Keratinocyte (primary cell): ENCODE measurements at regions not wholly inside any gene's neighbourhood (a gene's known extent, or its start where the extent isn't known, plus 50 kb on each side); places are given as distances from the start of the nearest gene placed in this dataset.

Source experiments
- DNase-seq: peaks from one replicate; pipeline ENCODE4 v3.0.0-alpha.2; 2011; ENCODE audit warnings: low read depth, missing footprints, low spot score
- FAIRE-seq: peaks from 2 replicates; lab custom pipeline; 2011; peaks lifted over from hg19 to GRCh38; lab: Jason Lieb, UNC
- H2AFZ ChIP-seq: 2 replicates; pipeline ENCODE4 v1.6.0; 2012; ENCODE audit warnings: low read length, control low read depth, inconsistent platforms; ENCODE audit not compliant: control insufficient read depth
- H3K27ac ChIP-seq: 2 replicates; pipeline ENCODE4 v1.5.1; 2011; ENCODE audit warnings: low read length; ENCODE audit not compliant: control insufficient read depth, insufficient read depth
- H3K27me3 ChIP-seq: 3 replicates; pipeline ENCODE4 v1.6.0; 2011; ENCODE audit warnings: low read length; ENCODE audit not compliant: control insufficient read depth, insufficient read depth; ENCODE audit errors: extremely low read depth
- H3K36me3 ChIP-seq, 2 experiments: 2 replicates in 1 of 2; 3 replicates in 1 of 2; pipeline ENCODE4 v1.5.1; 2011; ENCODE audit warnings: low read length in 2 of 2, mild to moderate bottlenecking in 1 of 2; ENCODE audit not compliant: control insufficient read depth in 2 of 2, insufficient read depth in 2 of 2; ENCODE audit errors: extremely low read depth in 1 of 2
- H3K4me1 ChIP-seq: 3 replicates; pipeline ENCODE4 v1.5.1; 2011; ENCODE audit warnings: low read length; ENCODE audit not compliant: control insufficient read depth, insufficient read depth; ENCODE audit errors: extremely low read depth
- H3K4me2 ChIP-seq: 3 replicates; pipeline ENCODE4 v1.6.0; 2011; ENCODE audit warnings: low read depth, low read length; ENCODE audit not compliant: control insufficient read depth, insufficient read depth; ENCODE audit errors: extremely low read depth
- H3K4me3 ChIP-seq, 3 experiments: fragments of 200-600 bp in 1 of 3; sonication (generic) in 1 of 3; 2 replicates in 2 of 3; 3 replicates in 1 of 3; pipeline ENCODE4 v1.5.1; 2011 to 2016; ENCODE audit warnings: low read length in 3 of 3, mild to moderate bottlenecking in 3 of 3, control low read depth in 2 of 3, inconsistent platforms in 1 of 3, low read depth in 1 of 3, mixed read lengths in 1 of 3, mixed run types in 1 of 3, moderate library complexity in 1 of 3; ENCODE audit not compliant: control insufficient read depth in 2 of 3, insufficient read depth in 2 of 3; ENCODE audit errors: extremely low read depth in 1 of 3
- H3K79me2 ChIP-seq: 2 replicates; pipeline ENCODE4 v1.6.0; 2012; ENCODE audit warnings: low read length; ENCODE audit not compliant: control insufficient read depth, insufficient read depth
- H3K9ac ChIP-seq: 3 replicates; pipeline ENCODE4 v1.6.0; 2011; ENCODE audit warnings: low read length; ENCODE audit not compliant: control insufficient read depth, insufficient read depth; ENCODE audit errors: extremely low read depth
- H3K9me1 ChIP-seq: 3 replicates; pipeline ENCODE4 v1.6.0; 2011; ENCODE audit warnings: low read length; ENCODE audit not compliant: control insufficient read depth, insufficient read depth; ENCODE audit errors: extremely low read depth
- H3K9me3 ChIP-seq: 2 replicates; pipeline ENCODE4 v1.5.1; 2012; ENCODE audit warnings: low read depth, low read length; ENCODE audit not compliant: control insufficient read depth
- H4K20me1 ChIP-seq: 3 replicates; pipeline ENCODE4 v1.6.0; 2011; ENCODE audit warnings: low read length; ENCODE audit not compliant: control insufficient read depth, insufficient read depth; ENCODE audit errors: extremely low read depth
- CTCF ChIP-seq, 3 experiments: IDR thresholded peaks in 1 of 3; conservative IDR thresholded peaks in 1 of 3; optimal IDR thresholded peaks in 1 of 3; 2 replicates in 2 of 3; 3 replicates in 1 of 3; pipeline versions ENCODE3 to v1.5.1; 2011; ENCODE audit warnings: low read length in 3 of 3, mild to moderate bottlenecking in 3 of 3, moderate library complexity in 2 of 3, control low read depth in 1 of 3, inconsistent platforms in 1 of 3; ENCODE audit not compliant: insufficient read depth in 2 of 3; ENCODE audit errors: extremely low read depth in 1 of 3
- EZH2 ChIP-seq: IDR thresholded peaks from one replicate; pipeline ENCODE4 v1.6.1; 2012; ENCODE audit warnings: inconsistent platforms, mild to moderate bottlenecking, low read length, moderate library complexity
- dilution Hi-C: fragments of 300-500 bp; cut with MboI; formaldehyde crosslinking; loops from one replicate; pipeline ENCODE4 v1.7.0; 2020; ENCODE audit warnings: low sequenced_read_pairs; ENCODE audit not compliant: extremely low pct_ligation_motif_present

- Histone ChIP-seq H3K36me3 (no peaks in the 10 kb centered on the region), H3K4me2 (no peak overlapping the region), H3K9ac (no peak overlapping the region), H3K27me3 (no peaks in the 10 kb centered on the region), H3K9me1 (no peaks in the 10 kb centered on the region), H3K79me2 (no peaks in the 10 kb centered on the region), H4K20me1 (no peaks in the 10 kb centered on the region), H3K27ac (no peak overlapping the region), H3K4me3 (no peak overlapping the region), H3K4me1 (peaks cover 4% of the 10 kb centered on the region), H3K9me3 (no peaks in the 10 kb centered on the region), H2AFZ (peak overlapping the region; percentile 77)
- no peak for TF ChIP-seq EZH2
- TF ChIP-seq CTCF (optimal IDR thresholded peaks at IDR 0.05 in 1 of 3, IDR thresholded peaks at IDR 0.05 in 1 of 3, conservative IDR thresholded peaks at IDR 0.05 in 1 of 3; ENCODE audit: extremely low read depth in 1 of 3, insufficient read depth in 2 of 3, low read length in 3 of 3), result no peak
- no peak for FAIRE-seq
- no peak for DNase-seq
- dilution Hi-C loops, result no loop called here
Observed at GRCh38 chr16:79899316-79899715, 298.8 kb upstream of the MAF start.

- Histone ChIP-seq H3K79me2 (no peaks in the 10 kb centered on the region), H4K20me1 (no peaks in the 10 kb centered on the region), H3K9ac (no peak overlapping the region), H3K9me3 (no peaks in the 10 kb centered on the region), H3K4me2 (no peak overlapping the region), H3K36me3 (no peaks in the 10 kb centered on the region), H3K27me3 (no peaks in the 10 kb centered on the region), H3K4me3 (no peak overlapping the region), H2AFZ (no peak overlapping the region), H3K27ac (no peak overlapping the region), H3K4me1 (peaks cover 4% of the 10 kb centered on the region), H3K9me1 (no peaks in the 10 kb centered on the region)
- DNase-seq (no peak), FAIRE-seq (no peak)
- no peak for TF ChIP-seq CTCF (optimal IDR thresholded peaks at IDR 0.05 in 1 of 3, IDR thresholded peaks at IDR 0.05 in 1 of 3, conservative IDR thresholded peaks at IDR 0.05 in 1 of 3; ENCODE audit: extremely low read depth in 1 of 3, insufficient read depth in 2 of 3, low read length in 3 of 3)
- dilution Hi-C loops, result no loop called here
Observed at GRCh38 chr16:79898703-79899102, 298.2 kb upstream of the MAF start.
